Lung (tissue), 11 donors: ENCODE measurements at regions not wholly inside any gene's neighbourhood (a gene's known extent, or its start where the extent isn't known, plus 50 kb on each side); places are given as distances from the start of the nearest gene placed in this dataset.
A peak's percentile ranks its signal among the peaks of the same experiment; 100 is the strongest.
"Not testable (repeated sequence)": the region's sequence is repeated elsewhere in the genome, so short reads cannot be mapped to it uniquely, and the experiment has no call there.

Experiments used
- ATAC-seq: fragments of 200-7000 bp; cut with Tn5 transposase; one replicate; pipeline ENCODE4 v1.9.1; 2020; ENCODE audit warnings: moderate number of reproducible peaks; ENCODE audit not compliant: insufficient read depth, low FRiP score
- DNase-seq, 3 donors: peaks; one replicate each; pipeline ENCODE4 v3.0.0-alpha.2; 2013 to 2017
- H3K27ac ChIP-seq, 2 donors: one replicate each; pipeline ENCODE4 v1.5.1; 2013; ENCODE audit warnings: mild to moderate bottlenecking in 2 of 2, moderate library complexity in 2 of 2, control low read depth in 1 of 2, inconsistent platforms in 1 of 2, low read depth in 1 of 2, low read length in 1 of 2
- H3K27me3 ChIP-seq, 3 donors: one replicate each; pipeline ENCODE4 v1.5.1; 2013; ENCODE audit warnings: low read length in 2 of 3; ENCODE audit not compliant: control insufficient read depth in 3 of 3, insufficient read depth in 3 of 3
- H3K36me3 ChIP-seq, 4 donors: one replicate each; pipeline ENCODE4 v1.5.1; 2013; ENCODE audit warnings: low read length in 4 of 4, mild to moderate bottlenecking in 1 of 4, moderate library complexity in 1 of 4; ENCODE audit not compliant: control insufficient read depth in 4 of 4, insufficient read depth in 4 of 4
- H3K4me1 ChIP-seq, 5 donors: one replicate each; pipeline ENCODE4 v1.5.1; 2013; ENCODE audit warnings: low read length in 5 of 5, mild to moderate bottlenecking in 2 of 5, moderate library complexity in 1 of 5; ENCODE audit not compliant: control insufficient read depth in 5 of 5, insufficient read depth in 5 of 5
- H3K4me3 ChIP-seq: one replicate; pipeline ENCODE4 v1.5.1; 2013; ENCODE audit warnings: mild to moderate bottlenecking, control low read depth, moderate library complexity
- H3K9ac ChIP-seq, 2 donors: one replicate each; pipeline ENCODE4 v1.5.1; 2013; ENCODE audit warnings: low read length in 2 of 2, control low read depth in 1 of 2; ENCODE audit not compliant: insufficient read depth in 1 of 2
- H3K9me3 ChIP-seq, 4 donors: one replicate each; pipeline ENCODE4 v1.5.1; 2013; ENCODE audit warnings: low read length in 3 of 4, mild to moderate bottlenecking in 1 of 4, moderate library complexity in 1 of 4; ENCODE audit not compliant: control insufficient read depth in 4 of 4, insufficient read depth in 3 of 4
- CTCF ChIP-seq: IDR thresholded peaks from 2 replicates; pipeline ENCODE4 v1.5.1; 2012; ENCODE audit warnings: mild to moderate bottlenecking; ENCODE audit errors: control extremely low read depth, extremely low read depth
- WGBS, 2 donors: extraction: QIAGEN DNeasy Blood & Tissue Kit; methylation state at CpG; one replicate each; pipeline ENCODE4 v1.1.7; 2013; 5-methylcytosine and 5-hydroxymethylcytosine counted together
- donor health status: control.
- donor health status: control.
- donor health status: Bipolar disorder and iron deficiency.
- donor health status: healthy.
- donor health status: DM: yes; HTN: yes; CAD: no.

GRCh38 chr14:21860172-21860571 lies 186.6 kb upstream of the OR4E1 start:
- H3K9me3 ChIP-seq, result no peaks in the 10 kb centered on the region
- H3K27ac ChIP-seq, result no peak overlapping the region
- H3K9ac ChIP-seq, result no peak overlapping the region
- 69 to 74% methylated on average over 3 of the region's 3 CpGs for WGBS, 2 donors
- no peak overlapping the region for H3K4me3 ChIP-seq
- DNase-seq (no peak), ATAC-seq (no peak)
- H3K36me3 ChIP-seq, result no peaks in the 10 kb centered on the region
- no peaks in the 10 kb centered on the region for H3K4me1 ChIP-seq
- TF ChIP-seq CTCF, result no peak
- H3K27me3 ChIP-seq, result no peaks in the 10 kb centered on the region

GRCh38 chr14:21852775-21853174 lies 179.2 kb upstream of the OR4E1 start:
- Histone ChIP-seq H3K4me1 (no peaks in the 10 kb centered on the region), H3K9me3 (no peaks in the 10 kb centered on the region), H3K4me3 (no peak overlapping the region), H3K9ac (no peak overlapping the region), H3K27me3 (no peaks in the 10 kb centered on the region), H3K27ac (no peak overlapping the region), H3K36me3 (no peaks in the 10 kb centered on the region)
- 73 to 74% methylated on average over 3 of the region's 3 CpGs for WGBS, 2 donors
- no peak for DNase-seq
- TF ChIP-seq CTCF, result no peak
- no peak for ATAC-seq

GRCh38 chr14:21852061-21852664 lies 178.5 kb upstream of the OR4E1 start:
- H3K4me1 ChIP-seq, result no peaks in the 10 kb centered on the region
- no peak overlapping the region for H3K9ac ChIP-seq
- ATAC-seq (no peak), DNase-seq (peak in 2 of 3 donors; percentile 19 to 26)
- no peak overlapping the region for H3K4me3 ChIP-seq
- peak; percentile 6 for TF ChIP-seq CTCF
- no peak overlapping the region for H3K27ac ChIP-seq
- H3K27me3 ChIP-seq, result no peaks in the 10 kb centered on the region
- no peaks in the 10 kb centered on the region for H3K36me3 ChIP-seq
- WGBS, 2 donors, result 19 to 21% methylated on average over 4 of the region's 4 CpGs
- H3K9me3 ChIP-seq, result no peaks in the 10 kb centered on the region

- H3K36me3 ChIP-seq, H3K27me3 ChIP-seq, H3K4me1 ChIP-seq, H3K4me3 ChIP-seq, H3K27ac ChIP-seq, H3K9ac ChIP-seq, H3K9me3 ChIP-seq, ATAC-seq, DNase-seq: not testable (repeated sequence)
- WGBS, 2 donors, result 63 to 71% methylated on average over 11 of the region's 11 CpGs
Observed at GRCh38 chr14:21846902-21847301, 173.3 kb upstream of the OR4E1 start.
